ENCODE measurements at regions not wholly inside any gene's neighbourhood (a gene's known extent, or its start where the extent isn't known, plus 50 kb on each side); places are given as distances from the start of the nearest gene placed in this dataset.

- no peak for TF ChIP-seq CTCF (IDR thresholded peaks at IDR 0.05; ENCODE audit: low read depth, low read length, poor library complexity, severe bottlenecking)
- no peak for TF ChIP-seq EZH2phosphoT487 (IDR thresholded peaks at IDR 0.05; ENCODE audit: borderline replicate concordance, low read length)
These were observed 142.4 kb upstream of the C9orf72 start for GRCh38 chr9:27715651-27716050.

Measured in DOHH2 (cell line).